NCI-H2107 treated with DMSO at 0.1 percent for 48 hours (cell line): ENCODE measurements at regions not wholly inside any gene's neighbourhood (a gene's known extent, or its start where the extent isn't known, plus 50 kb on each side); places are given as distances from the start of the nearest gene placed in this dataset.
"Not testable (repeated sequence)": the region's sequence is repeated elsewhere in the genome, so short reads cannot be mapped to it uniquely, and the experiment has no call there.

Experiments
- DNase-seq: peaks from one replicate; lab custom pipeline; 2025; ENCODE audit not compliant: unreplicated experiment; lab: John Stamatoyannopoulos, UW

GRCh38 chr9:118630931-118631595, 738.2 kb downstream of the BRINP1 start:
- DNase-seq, result no peak

- DNase-seq, result no peak
These were observed 737.3 kb downstream of the BRINP1 start for GRCh38 chr9:118631956-118632355.

- no peak for DNase-seq
These were observed 733.8 kb downstream of the BRINP1 start for GRCh38 chr9:118635416-118635815.

GRCh38 chr9:118637681-118638080, 731.6 kb downstream of the BRINP1 start:
- no peak for DNase-seq

GRCh38 chr9:118640836-118641560, 728.2 kb downstream of the BRINP1 start:
- DNase-seq, result no peak

GRCh38 chr9:118643118-118643517, 726.1 kb downstream of the BRINP1 start:
- DNase-seq, result no peak

GRCh38 chr9:118644066-118644465, 725.2 kb downstream of the BRINP1 start:
- no peak for DNase-seq

GRCh38 chr9:118647331-118647730, 721.9 kb downstream of the BRINP1 start:
- DNase-seq, result no peak

GRCh38 chr9:118650417-118650816, 718.8 kb downstream of the BRINP1 start:
- no peak for DNase-seq

GRCh38 chr9:118651511-118651910, 717.7 kb downstream of the BRINP1 start:
- DNase-seq, result no peak

GRCh38 chr9:118652258-118652657, 717.0 kb downstream of the BRINP1 start:
- no peak for DNase-seq

- no peak for DNase-seq
These were observed 716.3 kb downstream of the BRINP1 start for GRCh38 chr9:118652912-118653311.

GRCh38 chr9:118659011-118659410, 710.2 kb downstream of the BRINP1 start:
- no peak for DNase-seq

GRCh38 chr9:118665226-118665919, 703.9 kb downstream of the BRINP1 start:
- no peak for DNase-seq

- DNase-seq, result no peak
These were observed 699.0 kb downstream of the BRINP1 start for GRCh38 chr9:118670011-118670953.

GRCh38 chr9:118674942-118675341, 694.3 kb downstream of the BRINP1 start:
- DNase-seq, result peak; percentile 68

- not testable (repeated sequence) for DNase-seq
These were observed 691.1 kb downstream of the BRINP1 start for GRCh38 chr9:118677936-118678653.

- peak; percentile 46 for DNase-seq
These were observed 682.3 kb downstream of the BRINP1 start for GRCh38 chr9:118686959-118687358.

GRCh38 chr9:118689280-118689679, 680.0 kb downstream of the BRINP1 start:
- no peak for DNase-seq

GRCh38 chr9:118692613-118693012, 676.6 kb downstream of the BRINP1 start:
- no peak for DNase-seq
